ENCODE measurements at regions not wholly inside any gene's neighbourhood (a gene's known extent, or its start where the extent isn't known, plus 50 kb on each side); places are given as distances from the start of the nearest gene placed in this dataset.

DNA sequence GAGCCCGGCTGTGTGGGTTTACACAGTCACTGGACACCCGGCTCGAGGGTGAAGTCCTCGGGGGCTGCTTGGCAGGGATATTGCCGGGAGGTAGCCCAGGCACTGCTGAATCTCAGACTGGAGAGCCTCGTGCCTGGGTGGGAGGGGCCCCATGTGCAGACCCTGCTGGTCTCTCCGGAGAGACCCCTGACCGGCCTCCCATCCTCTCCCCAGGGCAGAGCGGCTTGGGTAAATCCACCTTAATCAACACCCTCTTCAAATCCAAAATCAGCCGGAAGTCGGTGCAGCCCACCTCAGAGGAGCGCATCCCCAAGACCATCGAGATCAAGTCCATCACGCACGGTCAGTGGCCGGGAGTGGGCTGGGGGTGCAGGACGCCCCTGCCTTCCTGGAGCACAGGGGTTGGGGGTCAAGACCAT is 346.5 kb downstream of the SEC14L1 start:
- H3K9me3 ChIP-seq (ENCODE audit: control insufficient read depth in 4 of 4, low read length in 3 of 4): no peaks in the 10 kb centered on the region
- TF ChIP-seq TAF1 (conservative IDR thresholded peaks at IDR 0.05) (no peak), JUND (IDR thresholded peaks at IDR 0.05) (no peak)
- H3K27ac ChIP-seq (ENCODE audit: low read depth in 1 of 2, low read length in 2 of 2): no peak overlapping the region
- no peak for DNase-seq (ENCODE audit: low spot score)
- 81% methylated on average over 17 of the region's 17 CpGs for WGBS
- H3K27me3 ChIP-seq (ENCODE audit: control insufficient read depth in 4 of 4, insufficient read depth in 4 of 4, low read length in 3 of 4): no peaks in the 10 kb centered on the region
- no peak overlapping the region for H3K4me3 ChIP-seq (ENCODE audit: low read depth in 1 of 3, low read length in 3 of 3)
- H3K4me1 ChIP-seq (ENCODE audit: control insufficient read depth in 4 of 4, insufficient read depth in 4 of 4, low read length in 3 of 4): peaks cover 9 to 22% (median 16%) of the 10 kb centered on the region in 4 donors
- no peak overlapping the region for H3K9ac ChIP-seq (ENCODE audit: low read depth in 1 of 2, low read length in 2 of 2)
- H3K36me3 ChIP-seq (ENCODE audit: control insufficient read depth in 4 of 4, insufficient read depth in 3 of 4, low read depth in 1 of 4, low read length in 3 of 4): peaks cover 8 to 56% (median 22%) of the 10 kb centered on the region in 4 donors

DNA sequence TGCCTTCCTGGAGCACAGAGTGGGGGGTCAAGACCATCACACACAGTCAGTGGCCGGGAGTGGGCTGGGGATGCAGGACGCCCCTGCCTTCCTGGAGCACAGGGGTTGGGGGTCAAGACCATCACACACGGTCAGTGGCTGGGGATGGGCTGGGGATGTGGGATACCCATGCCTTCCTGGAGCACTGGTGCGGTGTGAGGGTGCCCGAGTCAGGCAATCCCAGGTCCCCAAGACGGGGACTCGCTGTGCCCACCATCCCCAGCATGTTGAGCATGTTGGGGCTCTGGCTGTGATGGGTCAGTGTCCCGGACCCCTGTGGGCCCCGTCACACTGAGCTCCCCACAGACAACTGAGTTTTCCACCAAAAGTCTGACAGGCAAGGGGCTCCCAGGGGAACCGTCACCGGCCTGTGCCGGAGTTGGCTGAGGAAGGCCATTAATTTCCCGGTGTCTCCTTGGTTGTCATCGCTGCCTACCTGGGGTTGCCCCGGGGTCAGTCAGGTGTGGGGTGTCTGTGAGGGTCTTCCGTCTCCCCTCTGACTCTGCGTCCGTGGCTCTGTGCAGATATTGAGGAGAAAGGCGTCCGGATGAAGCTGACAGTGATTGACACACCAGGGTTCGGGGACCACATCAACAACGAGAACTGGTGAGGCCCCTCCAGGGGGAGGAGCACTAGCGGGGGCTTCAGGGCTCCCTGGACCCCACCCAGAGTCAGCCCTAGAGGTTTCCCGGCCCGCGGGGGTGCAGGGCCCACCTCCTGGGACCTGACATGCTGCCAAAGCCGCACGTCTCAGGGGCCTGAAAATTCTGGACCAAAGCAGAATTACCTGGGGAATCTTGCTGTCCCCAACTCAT is 347.1 kb downstream of the SEC14L1 start:
- Histone ChIP-seq H3K27me3 (ENCODE audit: control insufficient read depth in 4 of 4, insufficient read depth in 4 of 4, low read length in 3 of 4) (no peaks in the 10 kb centered on the region), H3K36me3 (ENCODE audit: control insufficient read depth in 4 of 4, insufficient read depth in 3 of 4, low read depth in 1 of 4, low read length in 3 of 4) (peaks cover 12 to 57% (median 22%) of the 10 kb centered on the region in 4 donors), H3K9me3 (ENCODE audit: control insufficient read depth in 4 of 4, low read length in 3 of 4) (no peaks in the 10 kb centered on the region), H3K4me3 (ENCODE audit: low read depth in 1 of 3, low read length in 3 of 3) (no peak overlapping the region), H3K4me1 (ENCODE audit: control insufficient read depth in 4 of 4, insufficient read depth in 4 of 4, low read length in 3 of 4) (peaks cover 9 to 22% (median 16%) of the 10 kb centered on the region in 4 donors), H3K9ac (ENCODE audit: low read depth in 1 of 2, low read length in 2 of 2) (no peak overlapping the region), H3K27ac (ENCODE audit: low read depth in 1 of 2, low read length in 2 of 2) (no peak overlapping the region)
- no peak for DNase-seq (ENCODE audit: low spot score)
- WGBS: 92% methylated on average over 28 of the region's 28 CpGs
- TF ChIP-seq TAF1 (conservative IDR thresholded peaks at IDR 0.05) (no peak), HNF4A (conservative IDR thresholded peaks at IDR 0.05) (no peak), EGR1 (IDR thresholded peaks at IDR 0.05; ENCODE audit: low read depth in 2 of 2) (no peak), FOXA1 (IDR thresholded peaks at IDR 0.05) (no peak)
- TF ChIP-seq, protein P1, sequence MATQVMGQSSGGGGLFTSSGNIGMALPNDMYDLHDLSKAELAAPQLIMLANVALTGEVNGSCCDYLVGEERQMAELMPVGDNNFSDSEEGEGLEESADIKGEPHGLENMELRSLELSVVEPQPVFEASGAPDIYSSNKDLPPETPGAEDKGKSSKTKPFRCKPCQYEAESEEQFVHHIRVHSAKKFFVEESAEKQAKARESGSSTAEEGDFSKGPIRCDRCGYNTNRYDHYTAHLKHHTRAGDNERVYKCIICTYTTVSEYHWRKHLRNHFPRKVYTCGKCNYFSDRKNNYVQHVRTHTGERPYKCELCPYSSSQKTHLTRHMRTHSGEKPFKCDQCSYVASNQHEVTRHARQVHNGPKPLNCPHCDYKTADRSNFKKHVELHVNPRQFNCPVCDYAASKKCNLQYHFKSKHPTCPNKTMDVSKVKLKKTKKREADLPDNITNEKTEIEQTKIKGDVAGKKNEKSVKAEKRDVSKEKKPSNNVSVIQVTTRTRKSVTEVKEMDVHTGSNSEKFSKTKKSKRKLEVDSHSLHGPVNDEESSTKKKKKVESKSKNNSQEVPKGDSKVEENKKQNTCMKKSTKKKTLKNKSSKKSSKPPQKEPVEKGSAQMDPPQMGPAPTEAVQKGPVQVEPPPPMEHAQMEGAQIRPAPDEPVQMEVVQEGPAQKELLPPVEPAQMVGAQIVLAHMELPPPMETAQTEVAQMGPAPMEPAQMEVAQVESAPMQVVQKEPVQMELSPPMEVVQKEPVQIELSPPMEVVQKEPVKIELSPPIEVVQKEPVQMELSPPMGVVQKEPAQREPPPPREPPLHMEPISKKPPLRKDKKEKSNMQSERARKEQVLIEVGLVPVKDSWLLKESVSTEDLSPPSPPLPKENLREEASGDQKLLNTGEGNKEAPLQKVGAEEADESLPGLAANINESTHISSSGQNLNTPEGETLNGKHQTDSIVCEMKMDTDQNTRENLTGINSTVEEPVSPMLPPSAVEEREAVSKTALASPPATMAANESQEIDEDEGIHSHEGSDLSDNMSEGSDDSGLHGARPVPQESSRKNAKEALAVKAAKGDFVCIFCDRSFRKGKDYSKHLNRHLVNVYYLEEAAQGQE (IDR thresholded peaks at IDR 0.05): no peak
- TF ChIP-seq, protein P2, sequence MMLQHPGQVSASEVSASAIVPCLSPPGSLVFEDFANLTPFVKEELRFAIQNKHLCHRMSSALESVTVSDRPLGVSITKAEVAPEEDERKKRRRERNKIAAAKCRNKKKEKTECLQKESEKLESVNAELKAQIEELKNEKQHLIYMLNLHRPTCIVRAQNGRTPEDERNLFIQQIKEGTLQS (IDR thresholded peaks at IDR 0.05): no peak

DNA sequence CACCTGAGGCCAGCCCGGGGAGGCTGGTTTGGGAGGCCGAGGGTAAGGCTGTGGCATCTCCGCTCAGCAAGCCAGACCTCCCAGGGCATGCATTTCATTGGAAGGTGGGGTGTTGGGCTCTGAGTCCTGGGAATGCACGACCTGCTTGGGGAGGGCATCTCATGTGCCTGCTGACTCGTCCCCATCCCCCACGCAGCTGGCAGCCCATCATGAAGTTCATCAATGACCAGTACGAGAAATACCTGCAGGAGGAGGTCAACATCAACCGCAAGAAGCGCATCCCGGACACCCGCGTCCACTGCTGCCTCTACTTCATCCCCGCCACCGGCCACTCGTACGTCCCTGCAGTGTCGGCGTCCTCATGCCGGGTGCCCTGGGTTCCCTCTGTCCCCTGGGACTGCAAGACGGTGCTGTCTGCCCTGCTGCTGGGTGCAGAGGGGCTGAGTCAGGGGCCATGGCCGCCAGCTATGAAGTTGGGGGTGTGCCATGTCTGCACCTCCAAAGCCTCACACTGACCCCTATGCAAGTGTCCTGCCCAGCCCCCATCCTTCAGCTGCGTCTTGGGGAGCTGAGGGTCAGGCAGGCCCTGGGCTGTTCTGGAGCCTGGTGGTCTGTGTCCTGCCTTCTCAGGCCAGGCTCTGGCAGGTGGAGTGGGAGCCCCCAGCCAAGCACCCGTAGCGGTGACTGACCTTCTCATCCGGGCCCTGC is 347.9 kb downstream of the SEC14L1 start:
- WGBS: 91% methylated on average over 25 of the region's 25 CpGs
- H3K4me1 ChIP-seq (ENCODE audit: control insufficient read depth in 4 of 4, insufficient read depth in 4 of 4, low read length in 3 of 4): peaks cover 9 to 22% (median 16%) of the 10 kb centered on the region in 4 donors
- peaks cover 9 to 55% (median 22%) of the 10 kb centered on the region in 4 donors for H3K36me3 ChIP-seq (ENCODE audit: control insufficient read depth in 4 of 4, insufficient read depth in 3 of 4, low read depth in 1 of 4, low read length in 3 of 4)
- H3K27me3 ChIP-seq (ENCODE audit: control insufficient read depth in 4 of 4, insufficient read depth in 4 of 4, low read length in 3 of 4): no peaks in the 10 kb centered on the region
- H3K9ac ChIP-seq (ENCODE audit: low read depth in 1 of 2, low read length in 2 of 2): no peak overlapping the region
- no peak for DNase-seq (ENCODE audit: low spot score)
- no peaks in the 10 kb centered on the region for H3K9me3 ChIP-seq (ENCODE audit: control insufficient read depth in 4 of 4, low read length in 3 of 4)
- H3K4me3 ChIP-seq (ENCODE audit: low read depth in 1 of 3, low read length in 3 of 3): no peak overlapping the region
- TF ChIP-seq FOXA1 (IDR thresholded peaks at IDR 0.05) (no peak), HNF4A (conservative IDR thresholded peaks at IDR 0.05) (no peak), RXRA (IDR thresholded peaks at IDR 0.05) (no peak), SP1 (IDR thresholded peaks at IDR 0.05) (no peak), HNF4G (IDR thresholded peaks at IDR 0.05) (no peak)
- TF ChIP-seq, protein P2 (IDR thresholded peaks at IDR 0.05): no peak
- H3K27ac ChIP-seq (ENCODE audit: low read depth in 1 of 2, low read length in 2 of 2): no peak overlapping the region

Data from liver (tissue), 7 donors.